ENCODE measurements at regions not wholly inside any gene's neighbourhood (a gene's known extent, or its start where the extent isn't known, plus 50 kb on each side); places are given as distances from the start of the nearest gene placed in this dataset.

DNA sequence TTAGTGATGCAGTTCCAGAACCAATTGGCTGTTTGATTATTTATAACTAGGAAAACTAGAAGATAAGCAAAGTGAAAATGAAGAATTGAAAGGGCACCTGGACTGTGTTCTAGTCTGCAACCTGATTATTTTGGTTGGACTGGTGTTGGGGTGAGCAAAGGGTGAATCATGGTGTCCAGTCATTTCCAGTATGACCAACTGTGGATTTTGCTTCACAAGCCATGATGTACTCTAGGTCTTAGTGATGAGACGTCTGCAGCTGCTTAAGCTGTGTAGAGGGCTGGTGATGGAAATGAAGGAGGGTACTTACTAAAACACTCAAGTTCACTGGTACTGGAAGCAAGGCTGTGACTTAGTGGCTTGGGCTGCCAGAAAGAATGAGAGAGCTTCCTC lies 193.2 kb upstream of the FRMD6 start:
- no peak for TF ChIP-seq POU2F2 (IDR thresholded peaks at IDR 0.05; ENCODE audit: low read depth, low read length)
- TF ChIP-seq SPI1 (IDR thresholded peaks at IDR 0.05; ENCODE audit: low read depth, low read length) = no peak
- no peak for TF ChIP-seq POLR2A (IDR thresholded peaks at IDR 0.05; ENCODE audit: low read depth, low read length)
- no peak for TF ChIP-seq TAF1 (IDR thresholded peaks at IDR 0.05; ENCODE audit: low read depth, low read length)
- TF ChIP-seq POLR2AphosphoS5 (IDR thresholded peaks at IDR 0.05; ENCODE audit: low read depth, low read length) = no peak
- no peak for TF ChIP-seq PAX5 (IDR thresholded peaks at IDR 0.05; ENCODE audit: insufficient read depth, low read length, severe bottlenecking)

Data from GM12891 (cell line).